GM18519 (cell line): ENCODE measurements at regions not wholly inside any gene's neighbourhood (a gene's known extent, or its start where the extent isn't known, plus 50 kb on each side); places are given as distances from the start of the nearest gene placed in this dataset.

Experiments
- ATAC-seq: cut with Tn5 transposase; IDR thresholded peaks from one replicate; pipeline ENCODE4 v1.9.1; 2021; ENCODE audit warnings: mild to moderate bottlenecking, moderate library complexity; ENCODE audit not compliant: unreplicated experiment, low FRiP score

GRCh38 chr5:124869426-124870033, 123.1 kb upstream of the ZNF608 start:
- ATAC-seq: no peak

GRCh38 chr5:124870070-124870469, 123.6 kb upstream of the ZNF608 start:
- no peak for ATAC-seq

- no peak for ATAC-seq
These were observed 124.9 kb upstream of the ZNF608 start for GRCh38 chr5:124871303-124871702.

GRCh38 chr5:124872086-124872485, 125.6 kb upstream of the ZNF608 start:
- ATAC-seq: no peak

DNA sequence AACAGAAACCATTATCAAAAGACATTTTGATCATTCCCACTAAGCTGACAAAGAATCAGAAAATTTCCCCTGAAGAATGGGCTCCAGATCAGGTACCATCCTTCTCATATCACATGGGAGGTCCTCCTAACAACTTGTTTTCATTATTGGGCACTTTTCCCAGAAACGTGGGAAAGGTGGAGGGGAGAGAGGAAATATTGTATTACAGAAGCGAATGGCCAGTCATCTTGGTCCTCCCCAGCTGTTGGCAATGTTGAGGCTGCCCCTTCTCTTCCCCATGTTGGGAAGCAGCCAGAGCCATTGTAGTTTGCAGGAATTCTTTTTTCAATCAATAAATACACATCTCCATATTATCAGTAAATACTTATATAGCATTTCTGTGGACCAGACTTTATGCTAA, 126.2 kb upstream of the ZNF608 start:
- no peak for ATAC-seq

DNA sequence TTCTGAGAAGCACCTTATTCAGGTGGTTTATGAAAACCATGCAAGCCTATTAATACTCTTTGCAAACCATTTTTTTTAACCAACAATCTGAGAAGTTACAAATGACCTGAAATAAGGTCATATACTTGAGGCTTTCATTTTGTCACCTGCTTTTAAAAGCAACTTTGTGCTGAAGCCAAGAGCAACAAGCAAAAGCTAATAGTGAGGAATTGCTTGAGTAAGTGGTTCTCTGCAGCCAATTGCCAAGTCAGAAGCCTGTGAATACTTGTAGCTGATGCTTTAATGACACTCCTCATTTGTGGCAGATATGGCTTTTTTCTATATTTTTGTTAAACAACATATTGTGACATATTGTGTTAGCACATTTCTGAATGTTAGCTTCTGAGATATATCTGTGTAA, 126.7 kb upstream of the ZNF608 start:
- no peak for ATAC-seq

DNA sequence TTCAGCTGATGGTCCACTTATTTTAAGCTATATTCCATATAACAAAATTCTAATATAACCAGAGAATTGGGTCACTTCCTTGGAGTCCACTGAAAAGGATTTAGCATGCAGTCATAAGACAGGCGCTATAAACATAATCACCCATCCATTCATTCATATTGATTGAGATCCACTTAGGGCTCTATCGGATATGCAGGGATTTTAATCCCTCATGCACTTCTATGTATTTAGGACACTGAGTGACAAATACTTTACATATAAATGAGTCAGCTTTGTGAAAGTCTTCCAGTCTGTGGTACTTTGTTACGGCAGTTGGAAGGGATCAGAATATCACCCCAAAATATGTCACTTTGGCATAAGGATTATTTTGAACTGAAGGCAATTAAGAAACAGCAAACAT, 127.3 kb upstream of the ZNF608 start:
- ATAC-seq: no peak

- ATAC-seq: no peak
These were observed 130.1 kb upstream of the ZNF608 start for GRCh38 chr5:124876566-124876965.

GRCh38 chr5:124876983-124877382, 130.5 kb upstream of the ZNF608 start:
- ATAC-seq: no peak

- ATAC-seq: no peak
These were observed 131.2 kb upstream of the ZNF608 start for GRCh38 chr5:124877501-124878146.

- no peak for ATAC-seq
These were observed 132.3 kb upstream of the ZNF608 start for GRCh38 chr5:124878583-124879342.

DNA sequence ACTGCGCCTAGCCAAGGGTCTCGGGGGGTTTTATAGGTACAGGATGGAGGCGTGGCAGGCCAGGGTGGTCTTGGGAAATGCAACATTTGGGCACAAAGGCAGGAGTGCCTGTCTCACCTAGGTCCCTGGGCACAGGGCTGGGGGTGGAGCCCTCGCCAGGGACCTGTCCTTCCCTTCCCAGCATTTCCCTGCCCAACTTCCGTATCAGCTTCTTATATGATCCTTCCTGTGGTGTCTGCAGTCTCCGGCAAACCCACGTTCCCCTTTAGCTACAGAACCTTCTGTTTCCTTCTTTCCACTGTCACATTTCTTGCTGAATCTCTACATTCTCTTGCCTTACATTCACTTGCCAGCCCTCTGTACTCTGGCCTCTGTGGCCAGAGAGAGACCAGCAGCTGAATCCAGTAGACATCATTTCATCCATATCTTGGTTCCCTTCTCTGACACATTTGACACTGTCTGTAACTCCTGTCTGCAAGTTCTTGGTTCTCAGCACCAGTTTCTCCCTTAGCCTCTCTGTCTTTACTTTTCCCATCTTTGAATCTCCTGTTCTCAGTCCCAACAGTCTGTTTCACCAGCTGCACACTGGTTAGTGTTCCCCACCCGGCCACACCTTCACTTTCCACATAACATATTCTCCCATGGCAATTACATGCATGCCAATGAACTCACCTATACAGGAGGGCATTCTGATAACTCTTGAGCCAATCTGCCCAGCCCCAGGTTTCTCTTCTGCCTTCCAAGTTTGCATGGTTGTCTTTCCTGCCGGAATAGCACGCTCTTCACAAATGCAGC, 134.7 kb upstream of the ZNF608 start:
- no peak for ATAC-seq

GRCh38 chr5:124883681-124884080, 137.2 kb upstream of the ZNF608 start:
- no peak for ATAC-seq

DNA sequence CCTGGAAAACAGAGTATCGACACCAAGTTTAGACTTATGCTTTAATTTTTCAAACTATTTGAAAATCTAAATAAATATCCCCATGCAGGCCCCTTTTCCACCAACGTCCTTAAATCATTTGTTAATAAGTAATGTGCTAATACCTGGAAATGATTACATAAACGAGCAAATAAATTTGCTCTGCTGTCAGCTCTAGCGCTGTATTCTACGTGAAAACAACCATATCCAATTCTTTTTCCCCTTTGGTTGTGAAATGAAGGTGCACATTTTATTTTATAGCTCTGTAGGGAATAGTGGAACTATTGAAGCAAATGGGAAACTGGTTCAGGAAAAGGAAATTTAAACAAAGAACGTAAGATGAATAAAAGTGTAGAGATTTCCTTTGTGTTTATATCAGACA, 137.7 kb upstream of the ZNF608 start:
- ATAC-seq: no peak

DNA sequence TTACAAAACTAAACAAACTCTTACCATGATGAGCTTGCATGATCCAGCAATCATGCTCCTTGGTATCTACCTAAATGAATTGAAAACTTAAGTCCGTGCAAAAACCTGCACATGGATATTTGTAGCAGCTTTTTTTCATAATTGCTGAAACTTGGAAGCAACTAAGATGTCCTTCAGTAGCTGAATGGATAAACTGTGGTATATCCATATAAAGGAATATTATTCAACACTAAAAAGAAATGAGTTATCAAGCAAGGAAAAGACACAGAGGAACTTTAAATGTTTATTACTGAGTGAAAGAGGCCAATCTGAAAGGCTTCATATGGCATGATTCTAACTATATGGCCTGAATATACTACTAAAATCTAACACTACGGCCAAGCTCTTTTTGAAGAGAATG, 139.1 kb upstream of the ZNF608 start:
- no peak for ATAC-seq

DNA sequence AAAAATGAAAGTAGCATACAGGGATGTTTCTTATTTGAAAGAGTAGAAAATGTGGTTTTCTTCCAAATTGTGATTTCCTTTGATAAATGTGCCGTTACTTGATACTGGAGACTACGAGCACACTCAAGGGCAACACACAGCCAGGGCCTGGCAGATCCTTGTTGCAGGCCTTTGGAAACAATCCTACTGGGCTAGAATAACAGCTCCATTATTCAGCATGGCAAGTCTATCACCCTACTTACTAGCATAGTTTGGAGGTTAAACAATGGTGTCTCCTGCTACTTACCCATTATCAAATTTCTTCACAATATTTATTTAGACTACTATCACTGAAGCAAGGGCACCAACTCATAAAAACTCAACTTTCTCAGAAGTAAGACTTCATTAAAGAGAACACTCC, 140.8 kb upstream of the ZNF608 start:
- ATAC-seq: no peak

DNA sequence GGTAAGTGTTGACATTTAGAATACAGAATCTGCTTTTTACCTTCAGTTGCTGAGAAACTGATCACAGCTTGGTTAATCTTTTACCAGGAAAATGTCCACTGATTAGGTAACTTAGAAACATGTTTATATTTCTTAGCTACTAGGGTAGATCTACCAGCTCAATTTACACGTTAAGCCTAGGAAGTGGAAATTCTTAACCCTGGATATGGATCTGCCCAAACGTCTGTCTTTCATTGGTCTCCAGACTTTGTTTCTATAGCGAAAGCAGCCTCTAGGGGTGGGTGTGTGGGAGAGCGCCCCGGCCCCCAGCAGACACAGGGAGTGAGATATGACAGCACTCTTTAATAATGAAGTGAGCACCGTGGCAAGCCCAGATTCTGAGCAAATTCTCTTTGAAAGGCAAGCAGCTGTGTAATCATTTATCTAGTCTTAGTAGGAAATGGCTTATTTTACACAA, 141.6 kb upstream of the ZNF608 start:
- no peak for ATAC-seq

GRCh38 chr5:124888622-124889485, 142.4 kb upstream of the ZNF608 start:
- no peak for ATAC-seq

GRCh38 chr5:124889486-124889825, 143.0 kb upstream of the ZNF608 start:
- ATAC-seq: no peak

DNA sequence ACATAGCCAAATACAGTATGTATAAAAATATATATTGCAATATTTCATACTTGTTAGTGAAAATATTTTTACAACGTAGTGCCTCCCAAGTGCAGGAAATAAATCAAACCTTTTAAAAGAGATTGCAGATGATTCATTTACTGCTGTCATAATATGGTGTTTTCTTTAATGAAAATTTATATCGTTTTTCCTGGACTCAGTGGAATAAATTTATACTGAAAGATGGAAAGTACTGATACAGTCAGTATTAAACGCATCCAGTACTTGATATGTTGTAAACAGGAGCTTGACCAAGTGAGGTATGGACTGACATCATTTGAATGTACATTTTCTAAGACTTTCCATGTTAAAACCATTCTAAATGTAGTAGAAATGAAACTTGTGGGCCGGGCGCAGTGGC, 143.4 kb upstream of the ZNF608 start:
- no peak for ATAC-seq
